ENCODE measurements at regions not wholly inside any gene's neighbourhood (a gene's known extent, or its start where the extent isn't known, plus 50 kb on each side); places are given as distances from the start of the nearest gene placed in this dataset.

DNA sequence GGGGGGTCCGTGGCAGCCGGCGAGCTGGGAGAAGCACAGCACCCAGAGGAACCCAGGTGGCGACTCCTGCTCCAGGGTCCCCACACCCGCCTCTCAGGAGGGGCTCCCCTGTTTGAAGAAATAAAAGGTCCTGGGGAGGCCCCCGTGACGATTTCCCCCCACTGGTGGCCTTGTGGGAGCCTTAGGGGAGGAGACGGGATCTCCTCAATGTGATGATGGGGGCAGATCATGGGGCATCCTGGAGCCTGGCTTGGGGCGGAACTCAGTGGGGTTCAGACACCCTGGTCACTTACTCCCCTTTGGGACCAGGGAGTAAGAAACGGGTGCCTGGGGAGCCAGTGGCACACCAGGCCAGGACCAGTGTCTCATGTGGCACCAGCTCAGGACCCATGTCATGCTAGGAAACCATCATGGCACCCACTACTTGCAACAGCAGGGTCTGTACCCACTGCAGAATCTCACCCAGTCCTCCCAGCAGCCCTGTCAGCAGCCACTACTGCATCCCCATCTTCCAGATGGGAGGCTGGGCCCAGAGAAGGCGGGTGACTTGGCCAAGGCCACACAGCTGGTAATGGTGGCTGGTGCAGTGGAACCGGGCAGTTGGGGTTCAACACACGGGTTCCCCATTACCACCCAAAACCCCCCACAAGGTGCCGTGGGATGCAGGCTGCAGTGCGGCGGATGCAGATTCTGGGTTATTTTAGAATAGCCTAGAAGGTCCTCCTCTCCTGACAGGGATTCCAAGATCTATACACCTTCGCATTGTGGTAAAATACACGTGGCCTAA is 130.7 kb downstream of the CTTN start:
- TF ChIP-seq FOXK2 (IDR thresholded peaks at IDR 0.05) (no peak), ARNT (IDR thresholded peaks at IDR 0.05) (no peak), FOXA1 (IDR thresholded peaks at IDR 0.05) (no peak), TARDBP (IDR thresholded peaks at IDR 0.05) (no peak), SUZ12 (IDR thresholded peaks at IDR 0.05) (no peak), SP1 (IDR thresholded peaks at IDR 0.05) (no peak), FOXM1 (IDR thresholded peaks at IDR 0.05; ENCODE audit: borderline replicate concordance) (no peak), ELF4 (IDR thresholded peaks at IDR 0.05) (no peak), BHLHE40 (IDR thresholded peaks at IDR 0.05; ENCODE audit: borderline replicate concordance) (no peak), L3MBTL2 (conservative IDR thresholded peaks at IDR 0.05) (no peak), CTBP1 (IDR thresholded peaks at IDR 0.05; ENCODE audit: borderline replicate concordance) (no peak), NFRKB (IDR thresholded peaks at IDR 0.05) (no peak), ZNF384 (IDR thresholded peaks at IDR 0.05) (no peak), HDGF (IDR thresholded peaks at IDR 0.05; ENCODE audit: borderline replicate concordance) (no peak)

Measured in HEK293T (cell line).